HG02798 (cell line): ENCODE measurements at regions not wholly inside any gene's neighbourhood (a gene's known extent, or its start where the extent isn't known, plus 50 kb on each side); places are given as distances from the start of the nearest gene placed in this dataset.

Source experiments
- ATAC-seq: cut with Tn5 transposase; IDR thresholded peaks from one replicate; pipeline ENCODE4 v1.9.1; 2021; ENCODE audit warnings: mild to moderate bottlenecking; ENCODE audit not compliant: unreplicated experiment, poor library complexity

DNA sequence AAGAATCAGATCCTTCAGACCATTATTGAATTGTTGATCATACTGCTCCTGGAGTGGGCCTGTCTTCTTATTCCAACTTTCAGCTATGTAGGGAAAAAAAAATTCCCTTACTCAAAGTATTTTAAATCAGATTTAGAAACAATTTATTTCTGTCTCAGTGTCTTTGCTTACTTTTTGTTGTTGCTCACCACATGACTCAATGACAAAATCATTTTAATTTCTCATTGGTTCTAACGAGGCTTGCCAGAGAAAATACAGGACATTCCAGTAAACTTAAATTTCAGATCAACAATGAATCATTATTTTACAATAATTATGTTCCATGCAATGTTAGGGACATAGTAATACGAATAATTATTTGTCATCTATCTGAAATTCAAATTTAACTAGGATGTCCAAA is 748.5 kb upstream of the CBLB start:
- ATAC-seq, result no peak

DNA sequence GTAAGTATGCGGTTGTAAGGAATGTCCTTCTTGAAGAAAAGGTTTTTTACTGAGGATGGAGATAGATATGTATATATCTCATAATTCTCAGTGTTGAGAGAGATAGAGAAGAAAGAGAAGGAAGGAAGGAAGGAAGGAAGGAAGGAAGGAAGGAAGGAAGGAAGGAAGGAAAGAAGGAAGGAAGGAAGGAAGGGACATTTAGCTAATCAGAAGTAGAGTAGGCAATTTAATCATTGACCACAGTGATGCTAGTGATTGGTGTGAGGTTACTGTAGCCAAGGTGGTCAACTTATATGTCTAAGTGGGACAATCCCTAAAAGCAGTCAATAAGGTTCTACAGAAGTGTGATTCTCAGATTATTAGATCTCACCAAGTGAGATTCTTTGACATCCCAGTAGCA is 751.8 kb upstream of the CBLB start:
- no peak for ATAC-seq

DNA sequence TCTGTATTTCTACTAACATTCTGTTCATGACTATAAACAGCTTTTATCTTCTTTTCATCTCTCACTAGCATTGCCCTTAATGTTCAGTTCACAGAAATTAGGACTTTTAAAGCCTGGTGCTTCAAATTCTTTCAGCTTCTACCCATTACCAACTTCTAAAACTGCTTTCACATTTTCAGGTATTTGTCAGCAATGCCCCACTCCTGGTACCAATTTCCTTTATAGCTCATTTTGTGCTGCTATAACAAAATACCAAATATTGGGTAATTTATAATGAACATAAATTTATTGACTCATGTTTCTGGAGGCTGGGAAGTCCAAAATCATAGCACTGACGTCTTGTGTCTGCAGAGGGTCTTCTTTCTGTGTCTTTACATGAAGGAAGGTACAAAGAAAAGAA is 753.1 kb upstream of the CCDC54 start:
- no peak for ATAC-seq

DNA sequence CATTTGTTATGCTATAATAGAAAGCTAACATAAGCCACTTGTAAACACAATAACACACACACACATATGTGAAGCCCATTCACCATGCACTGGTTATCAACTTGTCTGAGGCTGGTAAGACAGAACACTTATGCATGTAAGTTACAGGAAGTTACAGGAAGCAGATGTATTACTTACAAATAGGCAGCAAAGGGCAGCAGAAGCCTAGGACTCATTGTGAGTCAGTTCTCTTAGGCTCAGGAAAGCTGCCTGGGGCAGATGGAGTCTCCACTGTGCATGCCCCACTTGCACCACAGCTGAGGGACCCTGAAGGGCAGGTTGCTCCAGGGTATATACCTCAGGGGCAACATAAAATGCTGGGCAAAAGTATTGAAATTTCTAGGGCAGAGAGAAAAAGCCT is 748.8 kb upstream of the CCDC54 start:
- ATAC-seq, result peak; percentile 34

DNA sequence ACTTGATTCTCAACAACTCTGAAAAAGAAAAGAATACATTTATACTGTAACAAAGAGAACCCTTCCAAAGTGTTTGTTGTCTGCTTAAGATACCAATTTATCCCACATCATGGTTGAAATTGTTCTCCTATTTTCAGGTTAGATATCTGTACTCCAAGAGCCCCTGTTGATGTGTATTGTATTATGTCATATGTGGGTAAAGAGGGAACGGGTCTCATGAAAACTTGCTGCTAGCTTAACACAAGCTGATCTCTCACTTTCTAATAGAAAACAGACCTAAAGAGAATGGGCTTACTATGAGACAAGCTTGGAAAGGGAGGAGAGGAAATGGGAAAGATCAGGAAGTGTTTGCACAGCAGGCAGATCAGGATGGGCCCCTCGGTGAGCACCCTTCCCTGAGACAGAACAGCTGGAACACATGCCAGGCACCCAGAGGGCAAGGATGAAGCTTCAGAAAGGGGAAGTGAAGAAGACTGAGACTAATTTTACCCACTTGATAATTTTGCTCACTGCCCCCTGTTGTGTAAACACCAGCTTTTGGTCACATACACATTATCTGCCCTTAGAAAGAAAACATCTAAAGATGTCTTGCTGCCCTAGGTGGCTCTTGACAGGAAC is 747.9 kb upstream of the CCDC54 start:
- ATAC-seq, result peak; percentile 92

DNA sequence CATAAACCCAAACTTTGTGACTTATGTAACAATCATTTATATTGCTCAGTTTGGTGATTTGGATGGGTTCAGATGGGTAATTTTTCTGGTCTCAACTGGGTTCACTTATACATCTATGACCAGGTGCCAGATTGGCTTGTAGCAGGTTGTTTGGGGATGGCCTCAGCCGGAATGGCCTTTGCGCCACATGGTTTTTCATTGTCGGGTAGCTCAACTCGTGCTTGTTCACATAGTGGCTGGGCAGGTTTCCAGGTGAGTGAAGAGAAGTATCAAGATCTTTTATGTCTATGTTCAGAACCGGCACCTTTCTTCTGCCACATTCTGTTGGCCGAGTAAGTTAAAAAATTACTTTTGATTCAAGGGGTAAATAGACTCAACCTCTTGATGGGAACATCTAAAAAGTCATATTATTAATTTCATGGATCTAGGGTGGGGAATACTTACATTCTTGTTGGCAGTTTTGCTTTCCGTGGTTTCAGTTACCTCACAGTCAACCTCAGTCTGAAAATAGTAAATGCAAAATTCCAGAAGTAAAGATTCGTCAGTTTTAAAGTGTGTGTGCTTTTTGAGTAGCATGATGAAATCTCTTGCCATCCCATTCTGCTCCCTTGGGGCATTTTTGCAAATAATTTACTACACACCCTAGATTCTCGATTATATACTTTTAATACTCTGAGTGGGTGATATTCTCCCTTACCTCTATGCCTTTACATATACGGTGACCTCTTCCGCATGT is 745.7 kb upstream of the CCDC54 start:
- no peak for ATAC-seq

DNA sequence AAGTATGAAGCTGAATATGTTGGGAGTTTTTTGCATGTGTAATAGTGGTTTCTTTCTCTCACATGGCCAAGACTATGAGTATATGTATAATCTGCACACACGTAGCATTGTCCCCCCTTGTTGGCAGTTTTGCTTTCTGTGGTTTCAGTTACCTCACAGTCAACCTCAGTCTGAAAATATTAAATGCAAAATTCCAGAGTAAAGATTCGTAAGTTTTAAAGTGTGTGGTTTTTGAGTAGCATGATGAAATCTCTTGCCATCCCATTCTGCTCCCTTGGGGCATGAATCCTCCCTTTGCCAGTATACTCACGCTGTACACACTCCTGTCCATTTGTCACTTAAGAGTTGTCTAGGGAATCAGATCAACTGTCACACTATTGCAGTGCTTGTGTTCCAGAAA is 742.0 kb upstream of the CCDC54 start:
- peak; percentile 73 for ATAC-seq

DNA sequence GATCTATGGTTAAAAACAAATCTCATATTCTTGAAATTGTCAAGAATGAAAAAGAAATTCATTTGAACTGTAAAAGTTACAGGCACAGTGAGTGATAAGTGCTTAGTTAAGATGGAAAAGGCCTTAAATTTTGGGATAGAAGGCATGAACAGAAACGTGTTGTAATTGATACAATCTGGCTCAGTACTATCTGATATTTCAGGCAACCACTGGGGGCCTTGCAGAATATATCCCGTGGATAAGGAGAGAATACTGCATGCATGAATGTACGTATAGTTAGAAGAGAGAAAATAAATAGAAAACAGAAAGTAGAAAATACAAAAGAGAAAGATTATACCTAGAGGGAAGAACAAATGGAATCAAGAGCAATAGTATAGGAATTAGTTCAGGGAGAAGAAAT is 741.4 kb upstream of the CCDC54 start:
- no peak for ATAC-seq

DNA sequence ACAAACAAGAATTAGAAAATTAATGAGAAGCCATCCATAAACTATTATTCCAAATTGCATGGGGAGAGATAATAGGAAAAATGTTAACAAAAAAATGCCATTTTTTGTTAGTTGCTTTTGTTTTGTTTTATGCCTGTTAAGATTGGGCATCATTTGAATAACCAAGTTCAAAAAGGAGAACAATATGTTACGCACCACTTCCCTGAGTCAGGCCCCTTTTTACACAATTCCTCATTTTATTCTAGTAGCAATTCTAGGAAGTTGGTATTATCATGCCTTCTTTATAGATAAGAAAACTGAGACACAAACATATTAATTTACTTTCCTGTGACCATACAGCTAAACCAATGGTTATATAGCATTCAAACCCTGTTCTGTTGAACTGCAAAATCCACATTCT is 736.9 kb upstream of the CCDC54 start:
- ATAC-seq, result no peak

DNA sequence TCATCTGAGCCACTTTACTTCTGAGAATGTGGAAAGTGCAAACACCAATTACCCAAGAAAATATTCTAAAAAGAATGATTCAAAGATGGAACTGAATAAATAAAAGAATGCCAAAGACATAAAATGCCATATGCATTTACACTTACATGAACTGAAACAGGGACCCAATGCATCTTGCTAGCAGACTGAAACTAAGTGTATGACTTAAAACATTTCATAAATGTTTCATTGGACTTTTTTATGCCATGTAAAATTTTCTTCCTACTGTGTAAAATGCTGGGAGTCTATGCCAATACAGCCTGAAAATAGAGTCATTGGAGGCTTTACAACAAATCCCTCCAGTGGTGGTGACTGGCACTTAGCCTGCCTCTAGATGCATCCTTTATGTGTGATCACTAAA is 735.1 kb upstream of the CCDC54 start:
- no peak for ATAC-seq

DNA sequence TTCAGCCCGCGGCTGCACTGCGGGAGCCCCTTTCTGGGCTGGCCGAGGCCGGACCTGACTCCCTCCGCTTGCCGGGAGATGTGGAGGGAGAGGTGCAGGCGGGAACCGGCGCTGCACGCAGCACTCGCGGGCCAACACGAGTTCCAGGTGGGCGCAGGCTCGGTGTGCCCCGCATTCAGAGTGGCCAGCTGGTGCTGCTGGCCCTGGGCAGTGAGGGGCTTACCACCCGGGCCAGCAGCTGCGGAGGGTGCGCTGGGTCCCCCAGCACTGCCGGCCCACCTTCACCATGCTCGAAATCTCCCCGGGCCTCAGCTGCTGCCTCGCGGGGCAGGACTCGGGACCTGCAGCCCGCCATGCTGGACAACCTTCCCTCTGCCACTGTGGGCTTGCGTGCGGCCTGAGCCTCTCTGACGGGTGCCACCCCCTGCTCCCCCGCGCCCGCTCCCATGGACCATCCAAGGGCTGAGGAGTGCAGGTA is 733.5 kb upstream of the CCDC54 start:
- ATAC-seq, result no peak

DNA sequence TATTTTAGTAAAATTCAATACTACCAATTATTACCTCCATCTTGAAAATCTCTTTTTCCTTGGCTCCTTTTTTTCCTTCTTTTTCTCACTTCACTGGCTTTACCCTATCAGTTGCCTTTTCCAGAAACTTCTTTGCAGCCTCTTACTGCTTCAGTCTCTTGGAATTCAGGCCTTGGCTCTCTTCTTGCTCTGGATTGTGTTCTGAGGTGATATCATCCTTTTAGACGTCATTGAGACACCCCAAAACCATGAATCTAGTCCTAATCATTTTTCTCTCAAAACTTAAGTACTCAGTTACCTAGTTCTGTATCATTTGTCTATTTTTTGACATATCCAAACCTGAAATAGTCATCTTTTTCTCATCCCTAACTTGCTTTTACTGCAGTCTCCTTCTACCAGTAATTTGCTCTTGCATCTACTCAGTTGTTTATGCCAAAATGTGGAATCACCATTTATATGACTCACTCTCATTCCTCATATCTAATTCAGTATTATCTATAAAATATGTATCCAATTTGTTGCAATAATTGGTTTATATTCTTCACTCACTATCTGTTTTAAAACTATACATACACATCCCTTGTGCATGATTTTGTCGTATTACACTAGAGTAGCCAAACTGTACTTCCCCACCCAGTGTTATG is 703.2 kb upstream of the CCDC54 start:
- ATAC-seq, result no peak

DNA sequence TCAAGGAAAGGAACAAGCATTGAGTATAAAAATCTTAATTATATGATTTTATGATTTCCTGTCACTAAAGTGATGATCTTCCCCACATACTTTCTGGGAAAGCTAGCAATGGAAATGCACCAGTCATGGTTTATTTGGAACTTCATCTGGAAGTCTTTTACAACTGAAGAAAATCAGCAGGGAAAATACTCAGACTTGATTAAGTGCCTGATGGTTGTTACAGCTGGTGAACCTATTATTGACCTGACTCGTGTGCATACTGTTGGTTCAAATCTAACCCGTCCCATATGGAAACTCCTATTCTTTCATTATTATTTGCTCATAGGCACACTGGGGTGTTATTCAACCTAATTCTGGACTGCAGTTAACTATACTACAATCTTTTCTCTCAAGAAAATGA is 701.8 kb upstream of the CCDC54 start:
- no peak for ATAC-seq

DNA sequence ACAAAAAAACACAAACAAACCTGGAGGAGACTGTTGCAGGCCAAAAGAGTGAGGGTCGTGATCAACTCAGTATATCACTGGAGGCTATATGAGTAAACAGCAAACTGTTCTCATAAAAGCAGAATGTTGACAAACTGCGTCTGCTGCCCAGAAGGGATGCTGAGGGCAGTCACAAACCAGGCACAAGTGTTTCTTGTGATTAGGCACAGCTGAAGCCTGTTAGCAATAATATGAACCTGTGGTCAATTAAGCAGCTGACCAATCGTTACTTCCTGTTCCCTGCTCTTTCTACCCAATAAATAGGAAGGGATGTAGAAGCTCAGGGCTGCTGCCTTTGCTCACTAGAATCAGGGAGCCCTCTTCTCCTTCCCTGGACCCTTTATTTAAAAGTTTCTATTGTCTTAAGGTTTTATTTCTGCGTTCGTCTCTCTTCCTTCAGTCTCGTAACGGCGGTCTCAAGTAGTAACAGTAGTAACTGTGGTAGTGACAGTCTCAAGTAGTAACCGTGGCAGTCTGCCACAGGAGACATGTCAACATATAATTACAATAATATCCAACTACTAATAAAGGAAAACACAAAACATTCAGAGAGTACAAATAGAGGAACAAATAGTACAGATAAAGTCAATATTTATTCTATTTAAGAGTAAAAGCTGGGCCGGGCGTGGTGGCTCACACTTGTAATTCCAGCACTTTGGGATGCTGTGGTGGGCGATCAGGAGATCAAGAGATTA is 698.4 kb upstream of the CCDC54 start:
- ATAC-seq, result no peak

DNA sequence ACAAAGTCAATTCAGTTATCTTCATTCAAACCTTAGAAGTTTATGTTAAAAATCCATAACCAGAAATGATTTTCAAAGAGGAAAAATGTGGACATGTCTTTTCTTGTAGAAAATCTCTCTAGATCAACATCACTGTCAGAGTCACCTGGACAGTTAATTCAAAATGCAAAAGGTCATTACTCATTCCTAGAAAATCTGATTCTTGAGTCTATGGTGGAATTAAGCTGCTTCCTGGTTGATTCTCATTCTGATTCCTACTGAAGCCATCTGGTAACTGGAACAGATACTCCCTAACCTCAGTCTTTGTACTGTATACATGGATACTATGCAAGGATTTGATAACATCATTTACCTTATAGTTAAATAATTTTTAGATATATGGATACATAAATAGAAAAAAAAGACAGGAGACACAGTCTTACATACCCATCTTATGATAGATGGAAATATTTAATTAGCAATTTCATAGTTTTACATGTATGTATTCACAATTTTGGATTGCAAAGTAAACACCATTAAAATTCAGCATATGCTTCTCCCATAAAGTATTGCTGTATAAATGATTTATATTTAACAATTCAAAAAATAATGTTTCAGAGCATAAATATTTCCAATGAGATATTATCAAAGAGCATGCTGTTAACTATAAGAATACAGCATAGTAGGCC is 693.2 kb upstream of the CCDC54 start:
- ATAC-seq, result no peak

DNA sequence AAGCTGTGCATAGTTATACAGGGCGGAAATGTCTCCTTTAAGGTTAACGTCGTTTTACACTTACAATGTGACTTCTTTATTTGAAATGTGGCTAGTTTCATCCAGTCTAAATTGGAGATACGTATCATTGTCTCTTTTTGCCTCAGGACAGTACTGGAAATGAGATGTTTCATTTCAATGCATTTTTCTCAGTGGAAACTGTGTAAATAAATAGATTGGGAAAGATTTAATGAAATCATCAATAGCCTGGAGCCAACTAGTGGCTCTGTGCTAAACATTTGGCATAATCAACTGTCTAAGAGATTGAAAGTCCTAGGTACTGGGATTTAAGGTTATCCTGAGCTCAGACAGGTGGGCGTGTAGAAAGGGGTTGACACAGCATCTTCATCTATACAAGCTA is 691.5 kb upstream of the CCDC54 start:
- no peak for ATAC-seq

DNA sequence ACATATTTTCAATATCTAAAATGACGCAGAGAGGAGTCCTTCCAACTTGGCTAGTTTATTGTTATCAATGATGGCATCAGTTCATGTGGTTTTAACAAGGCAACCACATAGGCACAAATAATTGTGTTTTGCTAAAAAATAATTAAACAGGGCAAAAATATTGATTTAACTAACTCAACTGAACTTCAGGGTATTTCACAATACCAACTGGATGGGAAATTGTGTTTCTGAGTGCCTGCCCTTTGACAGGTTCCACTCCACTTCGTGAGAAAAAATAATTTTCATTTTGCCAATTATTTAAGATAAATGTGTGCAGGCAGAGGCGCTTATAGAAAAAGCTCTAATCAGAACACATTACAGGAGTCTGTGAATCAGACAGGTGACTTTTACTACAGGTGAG is 689.3 kb upstream of the CCDC54 start:
- ATAC-seq, result no peak

DNA sequence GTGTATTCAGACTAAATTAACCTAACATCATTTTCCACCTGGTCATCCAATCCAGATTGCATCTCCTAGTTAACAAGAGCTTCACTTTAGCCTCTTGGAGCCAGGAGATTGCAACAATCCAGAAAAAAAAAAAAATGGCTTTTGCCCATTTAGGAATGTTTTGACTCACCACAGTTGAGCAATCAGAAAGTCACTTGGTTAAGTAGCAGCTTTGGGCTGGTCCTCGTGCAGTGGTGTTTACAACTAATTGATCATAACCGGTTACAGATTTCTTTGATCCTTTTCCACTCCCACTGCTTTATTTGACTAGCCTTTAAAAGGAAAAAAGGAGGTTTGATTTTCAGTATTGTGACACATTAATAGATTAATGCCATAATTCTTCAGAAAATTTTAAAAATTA is 688.8 kb upstream of the CCDC54 start:
- ATAC-seq, result no peak

DNA sequence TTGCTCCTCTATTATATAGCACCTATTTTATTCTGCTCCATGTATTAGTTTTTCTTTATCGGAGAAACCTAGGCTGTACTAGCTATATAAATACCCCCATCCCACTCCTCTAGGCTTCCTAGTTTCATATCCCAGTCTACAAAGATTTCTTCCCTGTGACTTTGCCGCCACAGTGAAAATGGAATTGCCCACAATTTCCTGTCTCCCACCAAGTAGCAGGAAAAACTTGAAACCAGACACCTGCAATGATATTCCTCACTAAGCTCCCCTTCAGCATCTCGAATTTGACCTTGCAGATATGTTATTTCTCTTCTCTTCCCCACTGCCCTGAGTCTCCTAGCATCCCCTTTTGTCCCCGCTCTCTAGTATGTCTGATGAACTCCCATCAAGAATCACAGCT is 685.8 kb upstream of the CCDC54 start:
- ATAC-seq, result no peak

DNA sequence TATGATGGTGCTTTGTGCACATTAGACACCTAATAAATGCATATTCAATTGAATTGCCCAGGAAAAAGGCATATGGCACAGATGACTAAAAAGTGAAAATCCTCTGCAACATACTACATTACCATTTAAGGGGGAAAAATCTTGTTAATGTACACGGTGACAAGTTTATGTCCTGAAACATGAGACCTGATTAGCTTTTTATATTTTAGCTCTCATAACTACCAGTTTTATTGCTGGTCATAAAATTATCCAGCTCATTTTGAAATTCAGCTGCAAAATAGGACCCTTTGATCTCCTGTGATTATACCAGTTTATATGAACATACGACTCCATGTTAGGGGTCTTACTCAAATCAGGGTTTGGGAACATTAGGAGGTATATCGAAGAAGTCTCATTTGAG is 684.6 kb upstream of the CCDC54 start:
- ATAC-seq, result no peak

DNA sequence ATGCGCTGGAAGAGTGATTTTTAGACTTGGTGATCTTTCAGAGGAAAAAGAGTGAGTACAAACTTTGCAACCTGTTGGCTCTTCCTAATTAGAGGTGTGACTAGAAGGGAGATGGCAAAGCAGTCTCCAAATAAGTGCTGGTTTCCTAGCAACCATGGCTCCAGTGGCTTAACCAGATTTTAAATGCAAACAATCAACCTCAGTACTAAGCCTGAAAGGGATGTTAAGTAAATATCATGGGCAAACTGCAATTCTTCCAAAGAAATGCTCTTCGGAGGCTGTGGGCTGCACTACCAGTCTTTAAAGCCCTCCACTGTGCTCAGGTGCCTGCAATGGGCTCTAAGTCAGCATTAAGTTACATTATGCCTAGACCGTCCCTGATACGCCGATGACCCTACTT is 678.1 kb upstream of the CCDC54 start:
- ATAC-seq, result no peak
